ENCODE measurements at regions not wholly inside any gene's neighbourhood (a gene's known extent, or its start where the extent isn't known, plus 50 kb on each side); places are given as distances from the start of the nearest gene placed in this dataset.

GRCh38 chr11:128184981-128185380, 402.4 kb downstream of the ETS1 start:
- no peaks in the 10 kb centered on the region for H3K27me3 ChIP-seq (replicated peaks in 1 of 4; ENCODE audit: control extremely low read depth in 1 of 4, control insufficient read depth in 3 of 4, insufficient read depth in 4 of 4, low read length in 3 of 4)
- no peaks in the 10 kb centered on the region for H3K36me3 ChIP-seq (replicated peaks in 1 of 2; ENCODE audit: control extremely low read depth in 1 of 2, control insufficient read depth in 1 of 2, extremely low read depth in 1 of 2, insufficient read depth in 2 of 2, low read length in 1 of 2)
- no peaks in the 10 kb centered on the region for H3K9me3 Mint-ChIP-seq (ENCODE audit: insufficient read depth)
- no peak overlapping the region for H3K4me3 Mint-ChIP-seq
- no peaks in the 10 kb centered on the region for H3K4me1 Mint-ChIP-seq
- intact Hi-C loops (cut with micrococcal nuclease), result no loop called here
- H3K27ac Mint-ChIP-seq, result no peak overlapping the region
- ChIA-PET CTCF (no interaction called here), POLR2A (no interaction called here)
- no peak for ATAC-seq (ENCODE audit: low read depth)
- H3K4me2 ChIP-seq (replicated peaks; ENCODE audit: low read depth, low read length, poor library complexity, severe bottlenecking), result no peak overlapping the region
- WGBS (ENCODE audit: insufficient coverage), result 68% methylated on average over 2 of the region's 7 CpGs
- no peak for TF ChIP-seq EZH2 (IDR thresholded peaks at IDR 0.05; ENCODE audit: borderline replicate concordance, insufficient read depth, low read depth, low read length, poor library complexity, severe bottlenecking)
- TF ChIP-seq CTCF (IDR thresholded peaks at IDR 0.05), result no peak
- no peak for DNase-seq
- H3K4me1 ChIP-seq (ENCODE audit: control insufficient read depth in 2 of 2, insufficient read depth in 2 of 2, low read length in 2 of 2), result no peaks in the 10 kb centered on the region
- H3K4me3 ChIP-seq (ENCODE audit: control extremely low read depth in 1 of 5, extremely low read depth in 1 of 5, insufficient read depth in 1 of 5, low read depth in 2 of 5, low read length in 4 of 5), result no peak overlapping the region
- H4K20me1 ChIP-seq (ENCODE audit: control insufficient read depth, insufficient read depth, low read length, poor library complexity, severe bottlenecking), result no peaks in the 10 kb centered on the region
- H3K27me3 Mint-ChIP-seq, result peaks cover 3% of the 10 kb centered on the region
- no peak overlapping the region for H3K9ac ChIP-seq (ENCODE audit: low read length)
- H3K79me2 ChIP-seq (ENCODE audit: control insufficient read depth, insufficient read depth, low read length), result no peaks in the 10 kb centered on the region
- no peak overlapping the region for H3K27ac ChIP-seq (ENCODE audit: low read length in 2 of 2)
- peaks cover 0 to 6% (median 3%) of the 10 kb centered on the region in 3 donors for H3K9me3 ChIP-seq (ENCODE audit: control extremely low read depth in 1 of 3, control insufficient read depth in 2 of 3, insufficient read depth in 1 of 3, low read length in 2 of 3)
- no peak overlapping the region for H2AFZ ChIP-seq (ENCODE audit: insufficient read depth, low read depth, low read length, poor library complexity, severe bottlenecking)

- Mint-ChIP-seq H3K27me3 (peaks cover 3% of the 10 kb centered on the region), H3K4me1 (no peaks in the 10 kb centered on the region), H3K27ac (no peak overlapping the region), H3K9me3 (ENCODE audit: insufficient read depth) (no peaks in the 10 kb centered on the region), H3K4me3 (no peak overlapping the region)
- ChIA-PET POLR2A (interaction anchor here (0.5 kb wide), 1 partner anchor 23 kb away, joined by 3 read pairs; no protein-coding TSS in a partner anchor), CTCF (interaction anchor here (0.7 to 1.6 kb wide), 2 partner anchors 10 to 16 kb away, joined by 3 to 19 read pairs; no protein-coding TSS in a partner anchor)
- H3K79me2 ChIP-seq (ENCODE audit: control insufficient read depth, insufficient read depth, low read length), result no peaks in the 10 kb centered on the region
- no peaks in the 10 kb centered on the region for H3K36me3 ChIP-seq (replicated peaks in 1 of 2; ENCODE audit: control extremely low read depth in 1 of 2, control insufficient read depth in 1 of 2, extremely low read depth in 1 of 2, insufficient read depth in 2 of 2, low read length in 1 of 2)
- ATAC-seq (ENCODE audit: low read depth) (no peak), DNase-seq (no peak)
- intact Hi-C loops (cut with micrococcal nuclease), result no loop called here
- TF ChIP-seq CTCF (IDR thresholded peaks at IDR 0.05) (no peak), EZH2 (IDR thresholded peaks at IDR 0.05; ENCODE audit: borderline replicate concordance, insufficient read depth, low read depth, low read length, poor library complexity, severe bottlenecking) (no peak)
- H3K9me3 ChIP-seq (ENCODE audit: control extremely low read depth in 1 of 3, control insufficient read depth in 2 of 3, insufficient read depth in 1 of 3, low read length in 2 of 3), result peaks cover 0 to 6% (median 3%) of the 10 kb centered on the region in 3 donors
- H3K9ac ChIP-seq (ENCODE audit: low read length), result no peak overlapping the region
- no peaks in the 10 kb centered on the region for H3K4me1 ChIP-seq (ENCODE audit: control insufficient read depth in 2 of 2, insufficient read depth in 2 of 2, low read length in 2 of 2)
- H2AFZ ChIP-seq (ENCODE audit: insufficient read depth, low read depth, low read length, poor library complexity, severe bottlenecking), result no peak overlapping the region
- H3K27ac ChIP-seq (ENCODE audit: low read length in 2 of 2), result no peak overlapping the region
- H3K4me3 ChIP-seq (ENCODE audit: control extremely low read depth in 1 of 5, extremely low read depth in 1 of 5, insufficient read depth in 1 of 5, low read depth in 2 of 5, low read length in 4 of 5), result no peak overlapping the region
- 100% methylated on average over 1 of the region's 1 CpG for WGBS (ENCODE audit: insufficient coverage)
- no peaks in the 10 kb centered on the region for H3K27me3 ChIP-seq (replicated peaks in 1 of 4; ENCODE audit: control extremely low read depth in 1 of 4, control insufficient read depth in 3 of 4, insufficient read depth in 4 of 4, low read length in 3 of 4)
- no peak overlapping the region for H3K4me2 ChIP-seq (replicated peaks; ENCODE audit: low read depth, low read length, poor library complexity, severe bottlenecking)
- no peaks in the 10 kb centered on the region for H4K20me1 ChIP-seq (ENCODE audit: control insufficient read depth, insufficient read depth, low read length, poor library complexity, severe bottlenecking)
Observed at GRCh38 chr11:128182844-128183243, 404.5 kb downstream of the ETS1 start.

Measured in B cell (primary cell).